ENCODE measurements at regions not wholly inside any gene's neighbourhood (a gene's known extent, or its start where the extent isn't known, plus 50 kb on each side); places are given as distances from the start of the nearest gene placed in this dataset.

- TF ChIP-seq CTCF (IDR thresholded peaks at IDR 0.05; ENCODE audit: unreplicated experiment): no peak
- H3K9me3 Mint-ChIP-seq: no peaks in the 10 kb centered on the region
- peaks cover 40% of the 10 kb centered on the region for H3K27me3 Mint-ChIP-seq (ENCODE audit: low read depth)
- no peak overlapping the region for H3K4me3 Mint-ChIP-seq
- no peaks in the 10 kb centered on the region for H3K4me1 Mint-ChIP-seq
- H3K27ac Mint-ChIP-seq: no peak overlapping the region
- H3K36me3 Mint-ChIP-seq: no peaks in the 10 kb centered on the region
- no peak for DNase-seq (ENCODE audit: low spot score in 2 of 2, unreplicated experiment in 2 of 2)
Measured at GRCh38 chr3:11903447-11903846, 56.8 kb upstream of the TAMM41 start.

GRCh38 chr3:11904157-11904556 is 57.5 kb upstream of the TAMM41 start:
- H3K4me3 Mint-ChIP-seq: no peak overlapping the region
- no peaks in the 10 kb centered on the region for H3K9me3 Mint-ChIP-seq
- H3K4me1 Mint-ChIP-seq: no peaks in the 10 kb centered on the region
- H3K27ac Mint-ChIP-seq: no peak overlapping the region
- H3K27me3 Mint-ChIP-seq (ENCODE audit: low read depth): peaks cover 44% of the 10 kb centered on the region
- DNase-seq (ENCODE audit: low spot score in 2 of 2, unreplicated experiment in 2 of 2): no peak
- no peaks in the 10 kb centered on the region for H3K36me3 Mint-ChIP-seq
- no peak for TF ChIP-seq CTCF (IDR thresholded peaks at IDR 0.05; ENCODE audit: unreplicated experiment)

- peak in 1 of 2 experiments; percentile 9 for DNase-seq (ENCODE audit: low spot score in 2 of 2, unreplicated experiment in 2 of 2)
- Mint-ChIP-seq H3K9me3 (no peaks in the 10 kb centered on the region), H3K4me1 (no peaks in the 10 kb centered on the region), H3K27me3 (ENCODE audit: low read depth) (peaks cover 50% of the 10 kb centered on the region), H3K4me3 (no peak overlapping the region), H3K27ac (no peak overlapping the region), H3K36me3 (no peaks in the 10 kb centered on the region)
- TF ChIP-seq CTCF (IDR thresholded peaks at IDR 0.05; ENCODE audit: unreplicated experiment): no peak
Measured at GRCh38 chr3:11906407-11906806, 59.7 kb upstream of the TAMM41 start.

- DNase-seq (ENCODE audit: low spot score in 2 of 2, unreplicated experiment in 2 of 2): peak in 1 of 2 experiments; percentile 16
- Mint-ChIP-seq H3K27ac (no peak overlapping the region), H3K4me3 (no peak overlapping the region), H3K36me3 (no peaks in the 10 kb centered on the region), H3K4me1 (no peaks in the 10 kb centered on the region), H3K27me3 (ENCODE audit: low read depth) (peaks cover 53% of the 10 kb centered on the region), H3K9me3 (no peaks in the 10 kb centered on the region)
- TF ChIP-seq CTCF (IDR thresholded peaks at IDR 0.05; ENCODE audit: unreplicated experiment): no peak
Measured at GRCh38 chr3:11907667-11908660, 61.3 kb upstream of the TAMM41 start.

- TF ChIP-seq CTCF (IDR thresholded peaks at IDR 0.05; ENCODE audit: unreplicated experiment): no peak
- Mint-ChIP-seq H3K4me1 (no peaks in the 10 kb centered on the region), H3K36me3 (no peaks in the 10 kb centered on the region), H3K27ac (no peak overlapping the region), H3K9me3 (no peaks in the 10 kb centered on the region), H3K4me3 (no peak overlapping the region), H3K27me3 (ENCODE audit: low read depth) (peaks cover 54% of the 10 kb centered on the region)
- DNase-seq (ENCODE audit: low spot score in 2 of 2, unreplicated experiment in 2 of 2): peak in 1 of 2 experiments; percentile 17
Measured at GRCh38 chr3:11908981-11909698, 62.5 kb upstream of the TAMM41 start.
